ENCODE measurements at regions not wholly inside any gene's neighbourhood (a gene's known extent, or its start where the extent isn't known, plus 50 kb on each side); places are given as distances from the start of the nearest gene placed in this dataset.
"Not testable (repeated sequence)": the region's sequence is repeated elsewhere in the genome, so short reads cannot be mapped to it uniquely, and the experiment has no call there.

DNA sequence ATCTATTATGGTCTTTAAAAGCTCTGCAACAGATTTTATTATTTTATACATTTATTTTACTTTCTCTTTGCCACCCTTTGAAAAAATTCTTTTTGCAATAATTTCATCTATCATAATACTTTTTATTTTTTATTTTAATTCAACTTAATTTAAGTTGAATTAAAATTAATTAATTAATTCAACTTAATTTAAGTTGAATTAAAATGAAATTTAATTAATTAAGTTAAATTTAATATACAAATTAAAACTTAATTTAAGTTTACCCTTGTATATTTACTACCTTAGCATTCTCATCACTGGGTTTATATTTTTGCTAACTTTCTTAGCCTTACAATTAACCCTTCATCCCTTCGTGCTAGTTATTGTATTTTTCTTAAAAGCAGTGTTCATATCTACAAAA is 301.4 kb downstream of the SLITRK5 start:
- TF ChIP-seq, protein P1, sequence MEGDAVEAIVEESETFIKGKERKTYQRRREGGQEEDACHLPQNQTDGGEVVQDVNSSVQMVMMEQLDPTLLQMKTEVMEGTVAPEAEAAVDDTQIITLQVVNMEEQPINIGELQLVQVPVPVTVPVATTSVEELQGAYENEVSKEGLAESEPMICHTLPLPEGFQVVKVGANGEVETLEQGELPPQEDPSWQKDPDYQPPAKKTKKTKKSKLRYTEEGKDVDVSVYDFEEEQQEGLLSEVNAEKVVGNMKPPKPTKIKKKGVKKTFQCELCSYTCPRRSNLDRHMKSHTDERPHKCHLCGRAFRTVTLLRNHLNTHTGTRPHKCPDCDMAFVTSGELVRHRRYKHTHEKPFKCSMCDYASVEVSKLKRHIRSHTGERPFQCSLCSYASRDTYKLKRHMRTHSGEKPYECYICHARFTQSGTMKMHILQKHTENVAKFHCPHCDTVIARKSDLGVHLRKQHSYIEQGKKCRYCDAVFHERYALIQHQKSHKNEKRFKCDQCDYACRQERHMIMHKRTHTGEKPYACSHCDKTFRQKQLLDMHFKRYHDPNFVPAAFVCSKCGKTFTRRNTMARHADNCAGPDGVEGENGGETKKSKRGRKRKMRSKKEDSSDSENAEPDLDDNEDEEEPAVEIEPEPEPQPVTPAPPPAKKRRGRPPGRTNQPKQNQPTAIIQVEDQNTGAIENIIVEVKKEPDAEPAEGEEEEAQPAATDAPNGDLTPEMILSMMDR (IDR thresholded peaks at IDR 0.05; ENCODE audit: unreplicated experiment), result no peak
- H3K36me3 Mint-ChIP-seq (ENCODE audit: low read depth, unreplicated experiment), result no peaks in the 10 kb centered on the region
- no peaks in the 10 kb centered on the region for H3K4me1 Mint-ChIP-seq (ENCODE audit: unreplicated experiment)
- H3K4me3 Mint-ChIP-seq (ENCODE audit: unreplicated experiment), result no peak overlapping the region
- no peaks in the 10 kb centered on the region for H3K27me3 Mint-ChIP-seq (ENCODE audit: unreplicated experiment)
- no peaks in the 10 kb centered on the region for H3K9me3 Mint-ChIP-seq (ENCODE audit: unreplicated experiment)
- no peak for DNase-seq (ENCODE audit: low spot score)
- H3K27ac Mint-ChIP-seq (ENCODE audit: unreplicated experiment), result no peak overlapping the region

DNA sequence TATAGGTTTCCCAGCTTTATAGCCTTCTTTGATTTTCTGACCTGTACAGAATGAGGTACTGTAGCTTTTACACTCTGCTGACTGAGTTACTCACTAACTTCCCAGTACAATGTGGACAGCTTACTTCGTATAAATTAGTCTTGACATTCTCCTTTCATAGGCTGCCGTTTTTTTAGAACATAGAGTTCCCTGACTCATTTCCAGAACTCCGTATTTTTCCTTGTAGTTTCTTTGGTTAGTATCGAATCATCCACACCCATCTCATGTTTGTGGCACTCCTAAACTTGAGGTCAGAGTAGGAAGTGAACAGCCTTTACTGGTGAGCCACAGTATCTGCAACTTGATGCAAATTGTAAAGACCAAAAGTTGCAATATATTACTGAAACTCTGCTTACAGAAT is 303.9 kb downstream of the SLITRK5 start:
- Mint-ChIP-seq H3K27ac (ENCODE audit: unreplicated experiment) (no peak overlapping the region), H3K4me1 (ENCODE audit: unreplicated experiment) (no peaks in the 10 kb centered on the region), H3K27me3 (ENCODE audit: unreplicated experiment) (no peaks in the 10 kb centered on the region), H3K9me3 (ENCODE audit: unreplicated experiment) (no peaks in the 10 kb centered on the region), H3K36me3 (ENCODE audit: low read depth, unreplicated experiment) (no peaks in the 10 kb centered on the region), H3K4me3 (ENCODE audit: unreplicated experiment) (no peak overlapping the region)
- TF ChIP-seq, protein P1 (IDR thresholded peaks at IDR 0.05; ENCODE audit: unreplicated experiment), result no peak
- no peak for DNase-seq (ENCODE audit: low spot score)

GRCh38 chr13:87976650-87977049 is 305.5 kb downstream of the SLITRK5 start:
- H3K4me1 Mint-ChIP-seq (ENCODE audit: unreplicated experiment); H3K4me3 Mint-ChIP-seq (ENCODE audit: unreplicated experiment); H3K27ac Mint-ChIP-seq (ENCODE audit: unreplicated experiment); H3K36me3 Mint-ChIP-seq (ENCODE audit: low read depth, unreplicated experiment); DNase-seq (ENCODE audit: low spot score); H3K9me3 Mint-ChIP-seq (ENCODE audit: unreplicated experiment); H3K27me3 Mint-ChIP-seq (ENCODE audit: unreplicated experiment): not testable (repeated sequence)

- Mint-ChIP-seq H3K36me3 (ENCODE audit: low read depth, unreplicated experiment) (no peaks in the 10 kb centered on the region), H3K27me3 (ENCODE audit: unreplicated experiment) (no peaks in the 10 kb centered on the region), H3K4me3 (ENCODE audit: unreplicated experiment) (no peak overlapping the region), H3K9me3 (ENCODE audit: unreplicated experiment) (no peaks in the 10 kb centered on the region), H3K4me1 (ENCODE audit: unreplicated experiment) (no peaks in the 10 kb centered on the region), H3K27ac (ENCODE audit: unreplicated experiment) (no peak overlapping the region)
- TF ChIP-seq, protein P1 (IDR thresholded peaks at IDR 0.05; ENCODE audit: unreplicated experiment), result no peak
- DNase-seq (ENCODE audit: low spot score), result no peak
Observed at GRCh38 chr13:87981416-87981815, 310.2 kb downstream of the SLITRK5 start.

GRCh38 chr13:87982400-87982799 is 311.2 kb downstream of the SLITRK5 start:
- TF ChIP-seq, protein P1 (IDR thresholded peaks at IDR 0.05; ENCODE audit: unreplicated experiment), result no peak
- H3K36me3 Mint-ChIP-seq (ENCODE audit: low read depth, unreplicated experiment), result no peaks in the 10 kb centered on the region
- H3K27me3 Mint-ChIP-seq (ENCODE audit: unreplicated experiment), result no peaks in the 10 kb centered on the region

More at GRCh38 chr13:87982400-87982799, 311.2 kb downstream of the SLITRK5 start:
- H3K9me3 Mint-ChIP-seq (ENCODE audit: unreplicated experiment), result no peaks in the 10 kb centered on the region
- H3K27ac Mint-ChIP-seq (ENCODE audit: unreplicated experiment), result no peak overlapping the region
- DNase-seq (ENCODE audit: low spot score), result no peak
- H3K4me1 Mint-ChIP-seq (ENCODE audit: unreplicated experiment), result no peaks in the 10 kb centered on the region
- no peak overlapping the region for H3K4me3 Mint-ChIP-seq (ENCODE audit: unreplicated experiment)
